ENCODE measurements at regions not wholly inside any gene's neighbourhood (a gene's known extent, or its start where the extent isn't known, plus 50 kb on each side); places are given as distances from the start of the nearest gene placed in this dataset.

GRCh38 chr15:39028069-39028468 lies 463.5 kb upstream of the RASGRP1 start:
- TF ChIP-seq CTCF (IDR thresholded peaks at IDR 0.05; ENCODE audit: poor library complexity, severe bottlenecking) = no peak
- TF ChIP-seq REST (IDR thresholded peaks at IDR 0.05; ENCODE audit: borderline replicate concordance) = no peak
- TF ChIP-seq RAD21 (conservative IDR thresholded peaks at IDR 0.05) = no peak
- TF ChIP-seq POLR2AphosphoS5 (IDR thresholded peaks at IDR 0.05) = no peak
